GM06990 (cell line): ENCODE measurements at regions not wholly inside any gene's neighbourhood (a gene's known extent, or its start where the extent isn't known, plus 50 kb on each side); places are given as distances from the start of the nearest gene placed in this dataset.

Experiments used
- DNase-seq: peaks from one replicate; pipeline ENCODE4 v3.0.0-alpha.2; 2011; ENCODE audit not compliant: insufficient read length; ENCODE audit errors: extremely low read depth
- H3K27me3 ChIP-seq: replicated peaks from 2 replicates; pipeline ENCODE4 v1.6.0; 2011; ENCODE audit warnings: low read length; ENCODE audit not compliant: control insufficient read depth, insufficient read depth
- H3K36me3 ChIP-seq: 2 replicates; pipeline ENCODE4 v1.5.1; 2011; ENCODE audit warnings: low read length; ENCODE audit not compliant: control insufficient read depth, insufficient read depth
- H3K4me3 ChIP-seq: replicated peaks from 2 replicates; pipeline ENCODE4 v1.5.1; 2011; ENCODE audit warnings: low read depth, mild to moderate bottlenecking, control low read depth, low read length
- CTCF ChIP-seq: IDR thresholded peaks from 2 replicates; pipeline ENCODE4 v1.5.1; 2011; ENCODE audit warnings: low read length, control low read depth, mild to moderate bottlenecking, inconsistent platforms; ENCODE audit not compliant: insufficient read depth, poor library complexity, severe bottlenecking

- Histone ChIP-seq H3K36me3 (no peaks in the 10 kb centered on the region), H3K27me3 (no peaks in the 10 kb centered on the region), H3K4me3 (no peak overlapping the region)
- DNase-seq, result no peak
- no peak for TF ChIP-seq CTCF
Measured at GRCh38 chr4:184528713-184529112, 54.4 kb upstream of the IRF2 start.

- no peaks in the 10 kb centered on the region for H3K27me3 ChIP-seq
- TF ChIP-seq CTCF, result no peak
- DNase-seq, result no peak
- H3K4me3 ChIP-seq, result no peak overlapping the region
- no peaks in the 10 kb centered on the region for H3K36me3 ChIP-seq
Measured at GRCh38 chr4:184528051-184528450, 53.7 kb upstream of the IRF2 start.

GRCh38 chr4:184526228-184526627 is 51.9 kb upstream of the IRF2 start:
- H3K36me3 ChIP-seq, result no peaks in the 10 kb centered on the region

More at GRCh38 chr4:184526228-184526627, 51.9 kb upstream of the IRF2 start:
- H3K4me3 ChIP-seq, result no peak overlapping the region
- no peak for DNase-seq
- no peak for TF ChIP-seq CTCF
- H3K27me3 ChIP-seq, result no peaks in the 10 kb centered on the region
